Kidney (tissue), 13 donors: ENCODE measurements at regions not wholly inside any gene's neighbourhood (a gene's known extent, or its start where the extent isn't known, plus 50 kb on each side); places are given as distances from the start of the nearest gene placed in this dataset.

Source experiments
- DNase-seq, 5 donors: peaks; one replicate each; pipeline ENCODE4 v3.0.0-alpha.2; 2013 to 2020
- FAIRE-seq: peaks from 2 replicates; lab custom pipeline; 2012; peaks lifted over from hg19 to GRCh38; lab: Jason Lieb, UNC
- H3K27ac ChIP-seq, 2 donors: one replicate each; pipeline ENCODE4 v1.7.0; 2013; ENCODE audit warnings: low read depth in 2 of 2, low read length in 2 of 2, inconsistent platforms in 1 of 2
- H3K27me3 ChIP-seq: one replicate; pipeline ENCODE4 v1.7.1; 2013; ENCODE audit warnings: low read length, inconsistent platforms; ENCODE audit not compliant: control insufficient read depth, insufficient read depth
- H3K36me3 ChIP-seq, 3 donors: one replicate each; pipeline versions ENCODE4 v1.7.0 to v1.7.1; 2013; ENCODE audit warnings: low read length in 3 of 3, control low read depth in 1 of 3, inconsistent platforms in 1 of 3; ENCODE audit not compliant: insufficient read depth in 3 of 3, control insufficient read depth in 2 of 3
- H3K4me1 ChIP-seq, 3 donors: one replicate each; pipeline versions ENCODE4 v1.7.0 to v1.7.1; 2013; ENCODE audit warnings: low read length in 3 of 3, inconsistent platforms in 1 of 3, low read depth in 1 of 3; ENCODE audit not compliant: control insufficient read depth in 2 of 3, insufficient read depth in 2 of 3
- H3K4me3 ChIP-seq, 3 donors: one replicate each; pipeline versions ENCODE4 v1.7.0 to v1.8.1; 2013; ENCODE audit warnings: low read length in 3 of 3, control low read depth in 1 of 3, inconsistent platforms in 1 of 3
- H3K9ac ChIP-seq, 3 donors: one replicate each; pipeline versions ENCODE4 v1.7.0 to v1.7.1; 2013; ENCODE audit warnings: low read length in 3 of 3, control low read depth in 1 of 3, inconsistent platforms in 1 of 3
- H3K9me3 ChIP-seq, 3 donors: one replicate each; pipeline versions ENCODE4 v1.7.0 to v1.7.1; 2013; ENCODE audit warnings: low read length in 3 of 3, control low read depth in 1 of 3, inconsistent platforms in 1 of 3; ENCODE audit not compliant: control insufficient read depth in 2 of 3, insufficient read depth in 1 of 3
- intact Hi-C: fragments of 100-400 bp; cut with DNase I; formaldehyde crosslinking; loops from one replicate; pipeline ENCODE4 v1.11.1; 2022
- TF ChIP-seq, protein P1 (sequence below): IDR thresholded peaks from 3 replicates; pipeline ENCODE4 v1.5.1; 2012; ENCODE audit warnings: mild to moderate bottlenecking, moderate library complexity, borderline replicate concordance; ENCODE audit not compliant: insufficient read depth; ENCODE audit errors: extremely low read depth
- donor health status: control.
- donor health status: control.
- donor health status: control.
- donor health status: control.
- donor health status: control.
- donor health status: DM: yes; HTN: yes; CAD: no.
- donor health status: Normal renal cell carcinoma (clear cell type).

DNA sequence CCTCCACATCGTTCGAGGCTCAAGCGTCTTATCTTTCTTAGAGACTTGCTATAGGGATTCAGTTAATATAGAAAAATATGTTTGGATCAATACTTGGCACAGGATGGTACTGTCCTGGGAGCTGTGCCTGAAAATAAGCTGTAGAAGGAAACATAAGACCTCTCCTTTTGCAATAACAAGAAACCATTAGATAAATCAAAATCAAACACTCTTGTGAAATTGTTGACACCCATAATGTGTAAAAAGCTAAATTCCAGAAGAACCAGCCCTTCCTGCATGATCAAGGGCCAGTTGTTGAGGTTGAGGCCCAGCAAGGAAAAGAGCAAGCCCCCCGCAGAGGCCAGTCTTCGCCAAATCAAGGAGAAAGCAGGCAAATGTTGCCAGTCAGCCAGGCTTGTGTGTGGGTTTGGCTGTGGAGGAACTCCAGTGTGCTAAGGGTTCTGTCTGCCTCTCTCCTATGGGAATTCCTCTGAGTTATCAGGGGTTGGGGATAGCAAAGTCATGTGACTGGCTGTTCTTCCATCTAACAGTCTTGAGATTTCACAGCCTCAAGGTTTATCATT is 185.7 kb downstream of the ACKR3 start:
- DNase-seq: no peak
- no peaks in the 10 kb centered on the region for H3K27me3 ChIP-seq
- TF ChIP-seq, protein P1, sequence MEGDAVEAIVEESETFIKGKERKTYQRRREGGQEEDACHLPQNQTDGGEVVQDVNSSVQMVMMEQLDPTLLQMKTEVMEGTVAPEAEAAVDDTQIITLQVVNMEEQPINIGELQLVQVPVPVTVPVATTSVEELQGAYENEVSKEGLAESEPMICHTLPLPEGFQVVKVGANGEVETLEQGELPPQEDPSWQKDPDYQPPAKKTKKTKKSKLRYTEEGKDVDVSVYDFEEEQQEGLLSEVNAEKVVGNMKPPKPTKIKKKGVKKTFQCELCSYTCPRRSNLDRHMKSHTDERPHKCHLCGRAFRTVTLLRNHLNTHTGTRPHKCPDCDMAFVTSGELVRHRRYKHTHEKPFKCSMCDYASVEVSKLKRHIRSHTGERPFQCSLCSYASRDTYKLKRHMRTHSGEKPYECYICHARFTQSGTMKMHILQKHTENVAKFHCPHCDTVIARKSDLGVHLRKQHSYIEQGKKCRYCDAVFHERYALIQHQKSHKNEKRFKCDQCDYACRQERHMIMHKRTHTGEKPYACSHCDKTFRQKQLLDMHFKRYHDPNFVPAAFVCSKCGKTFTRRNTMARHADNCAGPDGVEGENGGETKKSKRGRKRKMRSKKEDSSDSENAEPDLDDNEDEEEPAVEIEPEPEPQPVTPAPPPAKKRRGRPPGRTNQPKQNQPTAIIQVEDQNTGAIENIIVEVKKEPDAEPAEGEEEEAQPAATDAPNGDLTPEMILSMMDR: no peak
- H3K4me1 ChIP-seq: peaks cover 0 to 2% (median 0%) of the 10 kb centered on the region in 3 donors
- no peak for FAIRE-seq
- no peaks in the 10 kb centered on the region for H3K9me3 ChIP-seq
- H3K27ac ChIP-seq: no peak overlapping the region
- H3K9ac ChIP-seq: no peak overlapping the region
- intact Hi-C loops: no loop called here
- no peaks in the 10 kb centered on the region for H3K36me3 ChIP-seq
- H3K4me3 ChIP-seq: no peak overlapping the region

DNA sequence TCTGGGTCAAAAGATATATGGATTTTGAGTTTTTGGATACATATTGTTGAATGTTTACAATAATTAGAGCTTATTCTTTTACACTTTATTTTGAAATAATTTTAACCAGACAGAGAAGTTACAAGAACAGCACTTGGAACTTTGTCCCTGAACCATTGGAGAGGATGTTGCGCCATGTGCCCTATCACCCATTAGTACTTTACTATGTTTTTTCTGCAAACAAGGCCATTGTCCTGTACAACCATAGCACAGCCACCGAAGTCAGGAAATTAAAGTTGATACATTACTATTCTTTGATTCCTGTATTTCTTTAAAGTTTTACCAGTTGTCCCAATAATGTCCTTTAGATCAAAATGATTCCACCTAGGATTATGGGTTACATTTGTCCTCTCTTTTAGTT is 188.8 kb downstream of the ACKR3 start:
- Histone ChIP-seq H3K4me1 (peaks cover 0 to 2% (median 0%) of the 10 kb centered on the region in 3 donors), H3K27ac (no peak overlapping the region), H3K9me3 (no peaks in the 10 kb centered on the region), H3K9ac (no peak overlapping the region), H3K4me3 (no peak overlapping the region), H3K36me3 (no peaks in the 10 kb centered on the region), H3K27me3 (no peaks in the 10 kb centered on the region)
- DNase-seq (no peak), FAIRE-seq (no peak)
- intact Hi-C loops: no loop called here
- TF ChIP-seq, protein P1: no peak

DNA sequence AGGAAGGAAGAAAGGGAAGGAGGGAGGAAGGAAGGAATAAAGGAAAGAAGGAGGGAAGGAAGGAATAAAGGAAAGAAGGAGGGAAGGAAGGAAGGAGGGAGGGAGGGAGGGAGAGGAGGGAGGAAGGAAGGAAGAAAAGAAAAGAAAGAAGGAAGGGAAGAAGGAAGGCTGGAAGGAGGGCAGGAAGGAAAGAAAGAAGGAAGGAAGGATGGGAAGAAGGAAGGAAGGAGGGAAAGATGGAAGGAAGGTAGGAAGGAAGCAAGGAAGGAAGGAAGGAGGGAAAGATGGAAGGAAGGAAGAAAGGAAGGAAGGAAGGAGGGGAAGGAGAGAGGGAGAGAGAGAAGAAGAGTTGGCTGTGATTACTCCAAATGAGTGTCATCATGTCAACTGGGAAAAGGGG is 190.6 kb downstream of the ACKR3 start:
- FAIRE-seq: no peak
- H3K27me3 ChIP-seq: no peaks in the 10 kb centered on the region
- intact Hi-C loops: no loop called here
- H3K9me3 ChIP-seq: no peaks in the 10 kb centered on the region
- TF ChIP-seq, protein P1: no peak
- H3K4me3 ChIP-seq: no peak overlapping the region
- no peak for DNase-seq
- H3K9ac ChIP-seq: no peak overlapping the region
- H3K36me3 ChIP-seq: no peaks in the 10 kb centered on the region
- H3K4me1 ChIP-seq: no peaks in the 10 kb centered on the region
- H3K27ac ChIP-seq: no peak overlapping the region

DNA sequence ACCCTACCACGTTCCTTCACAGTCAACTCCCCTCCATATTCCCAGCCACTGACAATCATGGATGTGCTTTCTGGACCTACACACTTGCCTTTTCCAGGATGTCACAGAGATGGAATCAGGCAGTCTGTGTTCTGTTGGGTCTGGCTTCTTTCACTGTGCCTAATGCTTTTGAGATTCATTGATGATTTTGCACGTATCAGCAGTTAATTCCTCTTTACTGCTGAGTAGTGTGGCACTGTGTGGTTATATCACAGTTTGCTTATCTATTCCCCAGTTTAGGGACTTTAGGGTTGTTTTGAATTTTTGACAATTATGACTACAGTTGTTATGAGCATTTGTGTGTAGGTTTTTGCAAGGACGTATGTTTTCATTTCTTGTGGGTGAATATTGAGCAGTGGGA is 191.7 kb downstream of the ACKR3 start:
- no peak overlapping the region for H3K27ac ChIP-seq
- TF ChIP-seq, protein P1: no peak
- H3K36me3 ChIP-seq: no peaks in the 10 kb centered on the region
- no peak for FAIRE-seq
- H3K27me3 ChIP-seq: no peaks in the 10 kb centered on the region
- H3K9ac ChIP-seq: no peak overlapping the region
- H3K4me3 ChIP-seq: no peak overlapping the region
- intact Hi-C loops: no loop called here
- H3K9me3 ChIP-seq: no peaks in the 10 kb centered on the region
- no peaks in the 10 kb centered on the region for H3K4me1 ChIP-seq
- DNase-seq: no peak
